ENCODE measurements at regions not wholly inside any gene's neighbourhood (a gene's known extent, or its start where the extent isn't known, plus 50 kb on each side); places are given as distances from the start of the nearest gene placed in this dataset.

DNA sequence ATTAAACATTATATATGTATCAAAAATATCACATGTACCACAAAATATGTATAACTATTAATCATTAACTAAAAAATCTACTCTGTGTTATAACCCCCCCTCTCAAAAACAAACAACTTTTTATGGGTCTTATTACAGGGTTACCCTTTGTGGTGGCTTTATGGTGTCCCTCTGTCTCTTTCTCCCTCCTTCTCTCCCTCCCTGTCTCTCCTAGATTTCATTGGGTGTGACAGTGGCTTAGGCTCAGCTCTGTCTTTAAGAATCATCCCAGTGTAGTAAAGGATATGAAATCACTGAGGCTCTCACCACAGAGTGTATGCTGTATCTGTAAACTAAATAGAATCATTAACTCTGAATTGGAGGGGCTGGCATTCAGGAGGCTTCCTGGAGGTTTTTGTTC, 93.7 kb downstream of the TDRD15 start:
- H3K36me3 ChIP-seq = no peaks in the 10 kb centered on the region
- intact Hi-C loops (cut with DNase I) = no loop called here
- DNase-seq = no peak
- no peak overlapping the region for H3K27ac ChIP-seq
- H3K9me3 ChIP-seq = no peaks in the 10 kb centered on the region
- TF ChIP-seq POLR2A (IDR thresholded peaks at IDR 0.05) = no peak
- no peak overlapping the region for H3K4me3 ChIP-seq
- H3K27me3 ChIP-seq = no peaks in the 10 kb centered on the region
- H3K4me1 ChIP-seq (ENCODE audit: insufficient read depth) = no peaks in the 10 kb centered on the region

DNA sequence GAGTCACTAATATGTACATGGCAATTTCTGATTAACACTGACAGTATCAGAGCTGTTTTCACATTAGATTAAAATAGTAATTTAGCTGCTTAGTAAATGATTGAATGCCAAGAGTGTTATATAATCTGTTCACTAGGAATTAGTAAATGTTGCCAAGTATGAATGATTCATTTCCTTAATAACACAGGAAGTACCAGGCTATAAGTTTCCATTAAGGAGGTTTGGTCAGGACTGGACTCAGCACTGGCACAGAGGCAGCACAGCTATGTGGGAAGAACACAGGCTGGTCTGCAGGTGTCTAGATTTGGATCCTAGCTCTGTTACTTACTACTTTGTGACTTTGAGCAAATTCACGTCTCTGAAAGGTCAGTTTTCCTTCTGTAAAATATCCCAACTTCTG, 97.2 kb downstream of the TDRD15 start:
- intact Hi-C loops (cut with DNase I) = no loop called here
- Histone ChIP-seq H3K4me3 (no peak overlapping the region), H3K27ac (no peak overlapping the region), H3K36me3 (no peaks in the 10 kb centered on the region), H3K9me3 (no peaks in the 10 kb centered on the region), H3K4me1 (ENCODE audit: insufficient read depth) (no peaks in the 10 kb centered on the region), H3K27me3 (no peaks in the 10 kb centered on the region)
- TF ChIP-seq POLR2A (IDR thresholded peaks at IDR 0.05) (no peak), EP300 (IDR thresholded peaks at IDR 0.05) (no peak)
- TF ChIP-seq, protein P1, sequence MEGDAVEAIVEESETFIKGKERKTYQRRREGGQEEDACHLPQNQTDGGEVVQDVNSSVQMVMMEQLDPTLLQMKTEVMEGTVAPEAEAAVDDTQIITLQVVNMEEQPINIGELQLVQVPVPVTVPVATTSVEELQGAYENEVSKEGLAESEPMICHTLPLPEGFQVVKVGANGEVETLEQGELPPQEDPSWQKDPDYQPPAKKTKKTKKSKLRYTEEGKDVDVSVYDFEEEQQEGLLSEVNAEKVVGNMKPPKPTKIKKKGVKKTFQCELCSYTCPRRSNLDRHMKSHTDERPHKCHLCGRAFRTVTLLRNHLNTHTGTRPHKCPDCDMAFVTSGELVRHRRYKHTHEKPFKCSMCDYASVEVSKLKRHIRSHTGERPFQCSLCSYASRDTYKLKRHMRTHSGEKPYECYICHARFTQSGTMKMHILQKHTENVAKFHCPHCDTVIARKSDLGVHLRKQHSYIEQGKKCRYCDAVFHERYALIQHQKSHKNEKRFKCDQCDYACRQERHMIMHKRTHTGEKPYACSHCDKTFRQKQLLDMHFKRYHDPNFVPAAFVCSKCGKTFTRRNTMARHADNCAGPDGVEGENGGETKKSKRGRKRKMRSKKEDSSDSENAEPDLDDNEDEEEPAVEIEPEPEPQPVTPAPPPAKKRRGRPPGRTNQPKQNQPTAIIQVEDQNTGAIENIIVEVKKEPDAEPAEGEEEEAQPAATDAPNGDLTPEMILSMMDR (IDR thresholded peaks at IDR 0.05) = no peak
- 57 to 59% (median 57%) methylated on average over 1 of the region's 1 CpG for WGBS, 3 donors
- no peak for DNase-seq

DNA sequence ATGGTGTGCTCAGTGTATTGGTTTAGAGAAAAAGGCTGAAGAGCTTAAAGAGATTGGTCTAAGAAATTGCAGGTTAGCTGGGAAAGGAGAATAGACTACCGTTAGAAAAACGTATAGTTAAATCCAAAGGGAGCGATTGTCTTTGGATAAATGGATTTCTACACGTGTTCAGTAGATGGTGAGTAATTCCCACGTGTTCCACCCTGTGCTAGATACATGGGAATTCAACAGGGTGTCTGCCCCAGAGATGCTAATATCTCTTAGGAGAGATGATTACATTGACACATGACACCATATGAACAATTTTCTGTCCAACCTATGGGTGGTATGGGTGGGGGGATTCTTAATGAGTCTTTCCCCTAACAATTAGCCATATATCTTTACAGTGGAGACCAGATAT, 99.8 kb downstream of the TDRD15 start:
- Histone ChIP-seq H3K4me1 (ENCODE audit: insufficient read depth) (no peaks in the 10 kb centered on the region), H3K9me3 (no peaks in the 10 kb centered on the region), H3K27me3 (no peaks in the 10 kb centered on the region), H3K4me3 (no peak overlapping the region), H3K27ac (no peak overlapping the region), H3K36me3 (no peaks in the 10 kb centered on the region)
- no peak for DNase-seq
- 83 to 86% (median 85%) methylated on average over 5 of the region's 5 CpGs for WGBS, 3 donors
- intact Hi-C loops (cut with DNase I) = no loop called here
- TF ChIP-seq EP300 (IDR thresholded peaks at IDR 0.05) = no peak
- TF ChIP-seq POLR2A (IDR thresholded peaks at IDR 0.05) = no peak
- TF ChIP-seq, protein P1 (IDR thresholded peaks at IDR 0.05) = no peak

DNA sequence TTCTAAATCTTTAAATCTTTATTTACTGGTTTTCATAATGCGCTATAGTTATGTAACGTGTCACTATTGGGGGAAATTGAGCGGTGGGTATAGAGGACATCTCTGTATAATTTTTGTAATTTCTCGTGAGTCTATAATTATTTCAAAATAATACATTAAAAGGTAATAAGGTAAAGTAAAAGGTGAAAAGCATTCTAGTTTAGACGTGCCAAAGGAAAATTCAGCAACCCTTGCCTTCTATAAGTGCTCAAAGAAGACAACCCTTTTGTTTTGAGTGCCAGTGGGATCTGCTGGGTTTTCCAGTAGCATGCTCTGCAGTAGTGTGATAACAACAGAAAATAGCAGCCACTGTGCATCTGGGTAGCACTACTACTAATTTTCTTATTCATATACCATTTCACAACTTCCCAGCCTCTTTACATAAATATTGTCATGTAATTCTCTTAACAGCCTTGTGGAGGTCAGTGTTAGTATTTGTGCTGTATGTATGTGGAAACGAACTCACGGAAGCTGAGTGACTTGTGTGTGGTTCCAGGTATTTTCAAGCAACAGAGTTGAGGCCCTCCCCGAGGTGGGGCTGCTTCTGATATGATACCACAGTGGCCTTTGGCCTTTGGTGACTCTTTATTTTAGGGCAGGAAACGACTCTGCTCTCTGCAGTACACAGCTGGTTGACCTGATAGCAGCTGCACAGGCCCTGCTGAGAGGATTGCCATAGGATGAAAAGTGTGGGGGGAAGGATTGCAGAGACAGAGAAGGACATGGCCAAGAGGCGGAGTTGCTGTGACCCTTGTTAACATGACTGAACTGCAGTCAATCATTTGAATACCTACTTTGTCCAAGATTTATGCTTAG, 104.5 kb downstream of the TDRD15 start:
- H3K4me1 ChIP-seq (ENCODE audit: insufficient read depth) = no peaks in the 10 kb centered on the region
- WGBS, 3 donors = 74 to 85% (median 80%) methylated on average over 10 of the region's 10 CpGs
- no peaks in the 10 kb centered on the region for H3K27me3 ChIP-seq
- DNase-seq = no peak
- H3K27ac ChIP-seq = no peak overlapping the region
- H3K4me3 ChIP-seq = no peak overlapping the region
- no peaks in the 10 kb centered on the region for H3K9me3 ChIP-seq
- intact Hi-C loops (cut with DNase I) = no loop called here
- no peaks in the 10 kb centered on the region for H3K36me3 ChIP-seq
- TF ChIP-seq EP300 (IDR thresholded peaks at IDR 0.05) (no peak), POLR2A (IDR thresholded peaks at IDR 0.05) (no peak)
- TF ChIP-seq, protein P1 (IDR thresholded peaks at IDR 0.05) = no peak

DNA sequence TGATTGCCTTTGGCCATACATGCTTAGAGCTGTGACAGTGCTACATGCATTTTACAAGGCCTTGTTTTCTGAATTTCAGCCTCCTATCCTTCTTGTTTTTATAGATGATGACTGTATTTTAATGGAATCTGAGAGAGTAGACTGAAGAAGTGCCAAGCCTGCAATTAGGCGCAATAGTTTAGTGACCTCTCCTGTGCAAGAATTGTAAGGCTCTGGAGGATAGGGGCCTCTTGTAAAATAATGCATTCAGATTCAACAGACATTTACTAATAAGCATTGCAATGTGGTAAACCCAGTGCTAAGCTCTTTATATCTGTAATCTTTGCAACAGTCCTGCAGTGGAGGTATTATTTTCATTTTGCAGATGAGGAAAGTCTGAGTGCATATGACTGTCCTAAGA, 105.5 kb downstream of the TDRD15 start:
- Histone ChIP-seq H3K36me3 (no peaks in the 10 kb centered on the region), H3K27ac (no peak overlapping the region), H3K4me3 (no peak overlapping the region), H3K9me3 (no peaks in the 10 kb centered on the region), H3K4me1 (ENCODE audit: insufficient read depth) (no peaks in the 10 kb centered on the region), H3K27me3 (no peaks in the 10 kb centered on the region)
- TF ChIP-seq EP300 (IDR thresholded peaks at IDR 0.05) (no peak), POLR2A (IDR thresholded peaks at IDR 0.05) (no peak)
- TF ChIP-seq, protein P1 (IDR thresholded peaks at IDR 0.05) = no peak
- DNase-seq = no peak
- 32 to 61% (median 41%) methylated on average over 1 of the region's 1 CpG for WGBS, 3 donors
- intact Hi-C loops (cut with DNase I) = no loop called here

Data from ovary (tissue), 7 donors.